GM23338 (cell line): ENCODE measurements at regions not wholly inside any gene's neighbourhood (a gene's known extent, or its start where the extent isn't known, plus 50 kb on each side); places are given as distances from the start of the nearest gene placed in this dataset.

Experiments
- CTCF ChIP-seq, 2 experiments: fragments of 200-600 bp in 1 of 2; sonication (generic) in 1 of 2; conservative IDR thresholded peaks; 2 replicates each; pipeline versions ENCODE4 v1.5.1 to v1.6.1; 2016 to 2017; ENCODE audit warnings: antibody characterized with exemption in 2 of 2, low read depth in 2 of 2, mild to moderate bottlenecking in 2 of 2, moderate library complexity in 1 of 2
- EZH2phosphoT487 ChIP-seq: fragments of 200-600 bp; sonication (generic); IDR thresholded peaks from one replicate; pipeline ENCODE4 v1.8.1; 2018; ENCODE audit warnings: antibody characterized with exemption; ENCODE audit not compliant: unreplicated experiment
- JUNB ChIP-seq: IDR thresholded peaks from one replicate; pipeline ENCODE4 v1.6.1; 2016; ENCODE audit warnings: antibody characterized with exemption; ENCODE audit not compliant: unreplicated experiment

DNA sequence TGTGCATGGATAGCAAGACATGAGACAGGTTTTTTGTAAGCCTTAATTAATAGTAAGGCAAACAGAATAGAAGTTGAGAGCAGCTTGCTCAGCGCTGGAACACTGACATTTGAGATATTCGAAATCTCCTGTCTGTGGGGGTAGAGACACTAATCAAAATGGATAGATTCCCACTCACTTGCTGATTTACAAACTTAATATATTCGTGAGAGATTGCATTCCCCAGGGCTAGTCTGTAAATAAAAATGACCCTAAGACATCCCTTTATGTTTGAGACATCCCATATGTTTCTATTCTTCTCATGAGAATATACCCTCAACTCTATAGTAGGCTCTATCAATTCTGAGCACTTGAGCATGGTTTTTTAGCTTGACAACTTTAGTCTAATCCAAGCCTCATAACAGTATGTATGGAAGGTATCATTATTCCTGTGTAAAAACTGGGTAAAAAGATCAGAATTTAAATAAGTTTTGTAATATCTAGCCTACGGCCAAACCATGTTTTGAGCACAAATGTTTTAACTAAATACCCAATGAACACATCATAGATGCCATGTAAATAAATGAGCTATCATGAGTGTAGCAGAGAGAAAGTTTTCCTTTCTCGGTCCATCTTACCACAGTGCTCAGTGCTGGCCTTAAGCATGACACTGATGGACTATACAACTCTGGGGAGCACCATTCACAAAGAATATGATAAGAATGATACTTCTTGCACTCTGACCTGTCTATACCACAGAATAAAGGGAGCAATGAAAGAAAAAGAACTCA lies 609.2 kb downstream of the PSAT1 start:
- no peak for TF ChIP-seq CTCF (conservative IDR thresholded peaks at IDR 0.05; ENCODE audit: low read depth in 2 of 2)
- no peak for TF ChIP-seq JUNB
- no peak for TF ChIP-seq EZH2phosphoT487
